OCI-LY7 (cell line): ENCODE measurements at regions not wholly inside any gene's neighbourhood (a gene's known extent, or its start where the extent isn't known, plus 50 kb on each side); places are given as distances from the start of the nearest gene placed in this dataset.

Experiments
- CTCF ChIP-seq: fragments of 200-600 bp; sonication (generic); conservative IDR thresholded peaks from 2 replicates; pipeline ENCODE4 v1.5.1; 2014; ENCODE audit warnings: mild to moderate bottlenecking, antibody characterized with exemption, low read length, moderate library complexity, mixed read lengths
- EZH2phosphoT487 ChIP-seq: fragments of 200-600 bp; sonication (generic); IDR thresholded peaks from 2 replicates; pipeline ENCODE4 v1.6.1; 2018; ENCODE audit warnings: low read depth, borderline replicate concordance, mild to moderate bottlenecking, mixed run types, antibody characterized with exemption, low read length, moderate library complexity, mixed read lengths

DNA sequence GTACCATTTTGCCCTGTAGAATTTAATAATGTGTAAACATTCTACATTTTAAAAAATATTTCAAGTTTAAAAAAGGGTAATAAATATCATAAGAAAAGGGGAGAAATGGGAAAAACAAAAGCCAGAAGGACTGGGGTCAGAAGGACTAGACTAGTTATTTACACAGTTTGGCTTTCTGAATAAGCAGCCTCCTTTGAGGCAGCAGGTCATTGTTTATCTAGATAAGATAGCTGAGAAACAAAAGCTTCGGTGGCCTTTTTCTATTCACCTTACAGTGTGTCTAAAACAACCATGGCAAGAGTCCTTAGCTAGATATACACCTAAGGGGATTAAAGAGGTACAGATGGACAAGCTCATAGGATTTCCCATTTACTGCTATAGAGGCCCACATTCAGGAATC lies 396.5 kb upstream of the PMFBP1 start:
- TF ChIP-seq CTCF (no peak), EZH2phosphoT487 (no peak)
